ENCODE measurements at regions not wholly inside any gene's neighbourhood (a gene's known extent, or its start where the extent isn't known, plus 50 kb on each side); places are given as distances from the start of the nearest gene placed in this dataset.

DNA sequence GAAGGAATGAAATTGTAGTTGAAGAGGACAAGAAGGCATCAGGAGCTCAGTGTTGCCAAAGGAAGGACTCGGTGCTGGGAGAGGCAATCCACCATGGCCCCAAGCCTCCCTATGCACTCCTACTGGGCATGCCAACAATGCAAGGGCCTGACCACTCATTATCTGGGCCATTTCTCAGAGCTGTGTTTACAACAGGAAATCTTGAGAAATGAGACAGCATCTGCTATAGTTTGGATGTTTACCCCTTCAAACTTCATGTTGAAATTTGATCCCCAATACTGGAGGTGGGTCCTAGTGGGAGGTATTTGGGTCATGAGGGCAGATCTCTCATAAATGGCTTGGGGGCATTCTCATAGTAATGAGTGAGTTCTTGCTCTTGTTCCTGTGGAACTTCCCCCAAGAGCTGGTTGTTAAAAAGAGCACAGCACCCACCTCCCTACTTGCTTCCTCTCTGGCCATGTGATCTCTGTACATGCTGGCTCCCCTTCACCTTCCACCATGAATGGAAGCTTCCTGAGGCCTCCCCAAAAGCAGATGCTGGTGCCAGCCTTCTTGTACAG is 50.8 kb upstream of the AOAH start:
- intact Hi-C loops (cut with DNase I) = no loop called here

More for the DNA sequence above, 50.8 kb upstream of the AOAH start:
- Histone ChIP-seq H3K27ac (no peak overlapping the region), H3K36me3 (no peaks in the 10 kb centered on the region), H3K4me1 (ENCODE audit: insufficient read depth) (no peaks in the 10 kb centered on the region), H3K4me3 (no peak overlapping the region), H3K9me3 (no peaks in the 10 kb centered on the region), H3K27me3 (no peaks in the 10 kb centered on the region)
- DNase-seq = no peak
- no peak for TF ChIP-seq EP300 (IDR thresholded peaks at IDR 0.05)
- TF ChIP-seq, protein P1, sequence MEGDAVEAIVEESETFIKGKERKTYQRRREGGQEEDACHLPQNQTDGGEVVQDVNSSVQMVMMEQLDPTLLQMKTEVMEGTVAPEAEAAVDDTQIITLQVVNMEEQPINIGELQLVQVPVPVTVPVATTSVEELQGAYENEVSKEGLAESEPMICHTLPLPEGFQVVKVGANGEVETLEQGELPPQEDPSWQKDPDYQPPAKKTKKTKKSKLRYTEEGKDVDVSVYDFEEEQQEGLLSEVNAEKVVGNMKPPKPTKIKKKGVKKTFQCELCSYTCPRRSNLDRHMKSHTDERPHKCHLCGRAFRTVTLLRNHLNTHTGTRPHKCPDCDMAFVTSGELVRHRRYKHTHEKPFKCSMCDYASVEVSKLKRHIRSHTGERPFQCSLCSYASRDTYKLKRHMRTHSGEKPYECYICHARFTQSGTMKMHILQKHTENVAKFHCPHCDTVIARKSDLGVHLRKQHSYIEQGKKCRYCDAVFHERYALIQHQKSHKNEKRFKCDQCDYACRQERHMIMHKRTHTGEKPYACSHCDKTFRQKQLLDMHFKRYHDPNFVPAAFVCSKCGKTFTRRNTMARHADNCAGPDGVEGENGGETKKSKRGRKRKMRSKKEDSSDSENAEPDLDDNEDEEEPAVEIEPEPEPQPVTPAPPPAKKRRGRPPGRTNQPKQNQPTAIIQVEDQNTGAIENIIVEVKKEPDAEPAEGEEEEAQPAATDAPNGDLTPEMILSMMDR (IDR thresholded peaks at IDR 0.05) = no peak
- no peak for TF ChIP-seq POLR2A (IDR thresholded peaks at IDR 0.05)
- 67 to 87% (median 78%) methylated on average over 1 of the region's 1 CpG for WGBS, 3 donors
